HG03066 (cell line): ENCODE measurements at regions not wholly inside any gene's neighbourhood (a gene's known extent, or its start where the extent isn't known, plus 50 kb on each side); places are given as distances from the start of the nearest gene placed in this dataset.
A peak's percentile ranks its signal among the peaks of the same experiment; 100 is the strongest.

Experiments used
- ATAC-seq: cut with Tn5 transposase; IDR thresholded peaks from one replicate; pipeline ENCODE4 v1.9.1; 2021; ENCODE audit warnings: low read depth; ENCODE audit not compliant: unreplicated experiment

GRCh38 chr4:101596781-101597552 lies 193.6 kb upstream of the BANK1 start:
- peak; percentile 79 for ATAC-seq

DNA sequence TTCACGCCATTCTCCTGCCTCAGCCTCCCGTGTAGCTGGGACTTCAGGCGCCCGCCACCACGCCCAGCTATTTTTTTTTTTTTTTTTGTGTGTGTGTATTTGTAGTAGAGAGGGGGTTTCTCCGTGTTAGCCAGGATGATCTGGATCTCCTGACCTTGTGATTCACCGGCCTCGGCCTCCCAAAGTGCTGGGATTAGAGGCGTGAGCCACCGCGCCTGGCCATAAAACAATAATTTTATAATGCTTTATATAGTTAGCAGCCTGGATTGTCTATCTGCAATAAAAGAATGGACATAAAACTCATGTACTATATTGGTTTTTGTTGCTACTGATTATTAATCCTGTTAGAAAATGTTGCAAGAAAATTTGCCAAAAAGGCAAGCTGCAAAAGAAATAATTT lies 195.9 kb upstream of the BANK1 start:
- no peak for ATAC-seq

DNA sequence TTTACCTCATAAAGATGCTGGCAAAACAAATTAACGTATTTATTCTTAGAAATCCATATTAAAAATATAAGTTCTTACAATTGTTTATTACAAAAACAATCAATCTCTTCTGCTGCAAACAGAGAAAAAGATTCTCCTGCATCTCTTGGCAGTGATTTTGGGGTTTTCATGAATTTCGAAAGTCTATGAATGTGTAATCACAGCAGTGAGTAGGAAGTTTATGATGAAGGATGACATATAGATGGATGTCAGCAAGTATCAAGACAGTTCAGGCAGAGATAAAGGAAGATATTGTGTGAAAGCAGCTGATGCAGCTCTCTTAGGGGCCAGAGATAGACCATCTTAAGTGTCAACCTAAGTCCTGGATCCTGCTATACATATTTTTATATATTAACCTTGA lies 196.9 kb upstream of the BANK1 start:
- no peak for ATAC-seq

DNA sequence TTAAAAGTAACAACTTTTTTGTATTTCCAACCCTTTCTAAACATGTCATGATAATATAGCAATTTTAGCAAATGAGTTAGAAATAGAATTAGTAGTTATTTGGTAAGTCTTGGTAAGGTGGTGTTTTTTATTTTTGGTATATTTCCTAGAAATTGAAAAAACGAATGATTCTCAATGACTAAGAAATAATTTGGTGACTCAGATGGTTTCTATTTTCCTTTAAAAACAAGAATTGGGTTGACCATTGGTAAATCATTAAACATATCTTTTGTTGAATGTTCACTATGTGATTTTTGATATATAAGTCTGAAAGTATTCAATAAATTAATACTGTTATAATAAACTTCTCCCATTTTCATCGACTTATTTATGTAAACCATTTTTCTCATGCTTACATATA lies 206.2 kb upstream of the BANK1 start:
- no peak for ATAC-seq

DNA sequence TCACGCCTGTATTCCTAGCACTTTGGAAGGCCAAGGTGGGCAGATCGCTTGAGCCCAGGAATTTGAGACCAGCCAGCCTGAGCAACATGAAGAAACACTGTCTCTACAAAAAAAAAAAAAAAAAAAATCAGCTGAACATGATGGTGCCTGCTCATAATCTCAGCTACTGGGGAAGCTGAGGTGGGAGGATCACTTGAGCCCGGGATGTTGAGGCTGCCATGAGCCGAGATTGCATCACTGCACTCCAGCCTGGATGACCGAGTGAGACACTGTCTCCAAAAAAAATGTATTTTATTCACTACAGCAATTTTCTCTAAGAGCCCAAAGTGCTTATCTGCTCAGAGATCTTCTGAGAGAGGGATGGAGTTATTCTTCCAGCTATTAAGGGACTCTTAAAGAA lies 215.8 kb upstream of the PPP3CA start:
- ATAC-seq = no peak

DNA sequence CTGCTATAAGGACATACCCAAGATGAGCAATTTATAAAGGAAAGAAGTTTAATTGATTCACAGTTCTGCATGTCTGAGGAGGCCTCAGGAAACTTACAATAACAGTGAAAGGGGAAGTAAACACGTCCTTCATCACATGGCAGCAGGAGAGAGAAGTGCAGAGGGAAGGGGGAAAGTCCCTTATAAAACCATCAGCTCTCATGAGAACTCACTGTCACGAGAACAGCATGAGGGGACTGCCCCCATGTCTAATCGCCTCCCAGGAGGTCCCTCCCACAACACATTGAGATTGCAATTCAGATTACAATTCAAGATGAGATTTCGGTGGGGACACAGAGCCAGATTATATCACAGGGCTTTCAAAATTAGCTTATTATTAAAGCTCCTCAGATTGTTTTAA lies 209.5 kb upstream of the PPP3CA start:
- no peak for ATAC-seq

- no peak for ATAC-seq
These were observed 208.1 kb upstream of the PPP3CA start for GRCh38 chr4:101555341-101555880.

GRCh38 chr4:101540336-101540735 lies 193.0 kb upstream of the PPP3CA start:
- ATAC-seq = no peak

GRCh38 chr4:101528526-101528925 lies 181.2 kb upstream of the PPP3CA start:
- no peak for ATAC-seq

DNA sequence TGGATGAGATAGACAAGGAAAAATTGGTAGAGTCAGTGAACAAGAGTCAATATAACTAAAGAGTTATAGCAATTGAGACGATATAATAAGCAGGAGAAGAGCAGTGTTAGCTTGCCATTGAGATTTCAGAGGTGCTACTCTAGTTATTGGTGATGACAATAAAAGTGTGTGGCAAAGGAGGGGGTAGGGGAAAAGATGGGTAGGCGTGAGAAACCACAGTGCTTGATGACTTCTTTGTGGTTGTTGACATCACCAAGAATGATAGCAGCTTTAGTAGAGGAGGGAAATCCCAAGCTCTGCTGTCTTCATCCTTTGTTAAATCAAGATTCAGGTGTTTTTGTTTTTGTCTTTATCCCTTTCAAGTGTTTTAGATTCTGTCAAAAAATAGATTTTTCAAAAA lies 179.9 kb upstream of the PPP3CA start:
- peak; percentile 92 for ATAC-seq

DNA sequence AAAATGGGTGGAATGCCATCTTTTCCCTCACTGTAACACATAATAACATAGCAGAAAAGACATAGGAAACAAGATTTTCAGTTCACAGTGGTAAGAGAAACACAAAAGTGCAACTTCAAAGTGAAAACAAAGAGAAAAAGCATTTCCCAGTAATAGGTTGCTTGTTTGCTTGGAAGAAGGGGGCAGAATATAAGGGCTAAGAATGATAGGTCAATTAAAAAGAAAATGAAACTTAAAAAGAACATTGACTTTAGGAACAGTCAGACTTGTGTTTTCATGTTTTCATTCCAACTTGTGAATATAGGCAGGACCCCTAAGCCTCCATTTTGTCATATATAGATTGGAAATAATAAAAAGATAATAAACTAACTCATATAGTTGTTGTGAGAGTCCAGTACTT lies 168.2 kb upstream of the PPP3CA start:
- no peak for ATAC-seq

GRCh38 chr4:101515099-101515498 lies 167.8 kb upstream of the PPP3CA start:
- no peak for ATAC-seq

DNA sequence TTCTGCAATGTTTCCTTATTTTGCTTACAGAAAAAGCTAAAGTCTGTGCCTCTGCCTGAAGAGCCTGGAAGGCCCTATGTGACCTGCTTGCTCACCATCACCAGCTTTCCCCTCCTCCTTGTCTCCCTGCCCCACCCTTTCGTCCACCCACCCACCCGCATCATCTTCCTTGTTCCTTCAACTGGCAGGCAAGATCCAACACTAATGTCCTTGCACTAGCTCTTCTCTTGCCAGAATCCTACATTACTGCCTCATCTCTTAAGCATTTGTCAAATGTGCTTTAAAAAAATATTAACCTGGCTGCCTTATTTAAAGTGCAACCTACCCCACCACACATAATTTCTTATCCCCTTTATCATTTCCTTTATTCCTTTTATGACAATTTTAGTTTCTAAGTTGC lies 165.1 kb upstream of the PPP3CA start:
- no peak for ATAC-seq

DNA sequence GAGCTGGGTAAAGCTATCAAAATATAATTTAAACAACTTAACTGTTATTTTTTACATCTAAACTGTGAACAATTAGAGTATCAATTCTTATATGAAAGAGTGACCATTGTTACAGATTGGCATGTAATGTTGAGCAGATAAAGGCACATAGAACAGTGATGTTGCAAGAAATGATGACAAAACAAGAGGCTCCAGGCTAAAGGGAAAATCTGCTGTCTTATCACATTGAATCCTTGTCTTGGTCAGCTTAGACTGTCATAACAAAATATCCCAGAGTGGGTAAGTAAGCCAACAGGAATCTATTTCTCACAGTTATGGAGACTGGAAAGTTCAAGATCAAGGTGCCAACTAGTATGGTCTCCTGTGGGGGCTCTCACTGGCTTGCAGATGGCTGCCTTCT lies 154.1 kb upstream of the PPP3CA start:
- ATAC-seq = no peak

GRCh38 chr4:101500742-101501141 lies 153.4 kb upstream of the PPP3CA start:
- ATAC-seq = no peak

DNA sequence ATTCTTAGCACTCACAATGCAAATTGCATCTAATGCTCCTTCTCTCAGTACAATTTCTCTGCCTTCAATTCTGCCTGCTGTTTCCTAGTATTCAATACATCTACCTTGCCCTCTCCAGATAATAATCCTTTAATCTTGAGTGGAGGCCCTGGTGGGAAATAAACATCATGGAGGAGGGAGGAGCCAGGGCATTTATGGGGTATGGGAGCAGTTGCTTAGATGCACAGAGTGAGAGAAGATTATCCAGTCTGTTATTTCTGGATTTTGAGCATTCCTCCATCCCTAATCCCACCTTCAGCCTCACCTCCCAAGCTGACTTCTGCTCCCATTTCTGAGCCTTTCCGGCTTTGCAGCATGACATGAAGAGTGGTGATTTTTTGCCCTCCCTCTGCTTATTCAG lies 127.9 kb upstream of the PPP3CA start:
- ATAC-seq = no peak

DNA sequence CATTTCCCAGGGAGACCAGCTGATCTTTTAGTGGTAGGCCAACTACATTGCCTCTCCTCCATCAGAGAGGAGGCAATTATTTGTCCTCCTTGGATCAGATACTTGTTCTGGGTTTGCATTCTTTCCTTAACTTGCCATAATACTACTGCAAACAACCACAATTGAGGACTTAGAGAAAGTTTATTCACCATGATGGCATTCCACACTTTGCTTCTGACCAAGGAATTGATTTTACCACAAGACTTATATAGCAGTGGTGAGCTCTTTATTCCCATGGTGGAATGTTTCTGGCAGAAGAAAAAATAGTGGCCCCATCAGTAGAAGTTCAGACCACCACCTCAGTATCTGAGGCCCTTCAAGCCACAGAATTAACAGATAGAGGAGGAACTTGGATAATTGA lies 123.9 kb upstream of the PPP3CA start:
- ATAC-seq = no peak

DNA sequence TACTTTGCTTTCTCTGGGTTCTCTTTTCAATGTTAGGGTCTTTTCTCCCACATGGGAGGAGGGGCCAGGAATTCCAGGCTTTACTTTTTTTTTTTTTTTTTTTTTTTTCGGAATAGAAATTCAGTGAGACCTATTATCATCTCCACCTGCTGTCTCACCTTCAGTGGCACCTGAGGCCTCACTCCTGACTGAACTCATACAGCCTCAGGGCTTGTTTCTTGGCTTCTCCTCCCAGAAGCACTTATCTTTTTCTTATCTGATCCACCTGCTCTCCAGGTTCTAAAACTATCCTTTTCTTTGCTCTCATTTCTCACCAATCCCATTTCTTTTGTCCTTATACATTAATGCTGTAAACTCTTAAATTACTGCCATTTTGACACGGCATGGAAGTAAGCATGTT lies 117.3 kb upstream of the PPP3CA start:
- no peak for ATAC-seq

- ATAC-seq = no peak
These were observed 111.6 kb upstream of the PPP3CA start for GRCh38 chr4:101458914-101459313.

DNA sequence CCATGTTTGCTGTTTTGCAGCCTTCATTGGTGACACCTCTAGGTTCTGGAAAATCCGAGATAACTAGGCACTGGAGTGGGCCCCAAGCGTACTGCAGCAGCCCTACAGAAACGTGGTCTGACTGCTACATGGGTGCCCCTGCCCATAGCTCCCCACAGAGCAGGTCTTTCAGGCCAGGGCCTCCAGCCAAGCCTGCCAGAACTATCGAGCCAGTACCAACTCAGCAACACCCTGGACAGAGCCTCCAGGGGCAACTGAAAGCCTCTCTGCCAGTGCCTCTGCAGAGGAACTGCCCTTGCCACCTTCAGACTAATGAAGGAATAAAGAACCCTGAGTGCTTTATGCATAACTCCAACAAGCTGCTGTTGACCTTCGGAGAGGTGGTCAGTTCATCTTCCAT lies 111.1 kb upstream of the PPP3CA start:
- no peak for ATAC-seq

- ATAC-seq = no peak
These were observed 103.8 kb upstream of the PPP3CA start for GRCh38 chr4:101451086-101451485.

- ATAC-seq = no peak
These were observed 94.1 kb upstream of the PPP3CA start for GRCh38 chr4:101441446-101441845.

DNA sequence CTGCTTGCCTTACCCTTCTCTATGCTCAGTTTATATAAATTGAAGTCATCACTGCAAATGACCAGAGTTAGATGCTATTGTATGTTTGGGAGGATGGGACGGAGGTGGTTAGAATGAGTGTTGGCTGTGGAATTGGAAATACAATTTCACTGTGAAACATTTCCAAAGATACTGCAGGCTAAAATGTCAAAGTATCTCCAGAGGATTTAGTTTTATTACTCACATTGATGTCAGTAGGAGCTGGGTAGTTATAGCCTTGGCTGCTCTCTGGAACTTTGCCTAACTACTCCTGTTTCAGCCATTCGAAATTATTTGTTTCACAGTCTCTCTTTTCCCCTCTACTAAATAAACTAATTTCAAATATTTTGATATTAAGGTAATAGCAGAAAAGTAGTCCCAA lies 92.6 kb upstream of the PPP3CA start:
- ATAC-seq = no peak
